Adipocyte (in vitro differentiated cells): ENCODE measurements at regions not wholly inside any gene's neighbourhood (a gene's known extent, or its start where the extent isn't known, plus 50 kb on each side); places are given as distances from the start of the nearest gene placed in this dataset.

Source experiments
- DNase-seq: peaks from one replicate; pipeline ENCODE4 v3.0.0-alpha.2; 2015; ENCODE audit warnings: low read depth
- H3K27me3 ChIP-seq: replicated peaks from 2 replicates; pipeline ENCODE4 v1.7.0; 2013; ENCODE audit warnings: mild to moderate bottlenecking, low read length, moderate library complexity; ENCODE audit not compliant: control insufficient read depth, insufficient read depth
- H3K36me3 ChIP-seq: 2 replicates; pipeline ENCODE4 v1.7.0; 2013; ENCODE audit warnings: low read length, mild to moderate bottlenecking, moderate library complexity; ENCODE audit not compliant: control insufficient read depth, insufficient read depth, severe bottlenecking
- H3K4me1 ChIP-seq: 2 replicates; pipeline ENCODE4 v1.7.0; 2013; ENCODE audit warnings: mild to moderate bottlenecking, low read length, moderate library complexity; ENCODE audit not compliant: control insufficient read depth, insufficient read depth
- H3K4me3 ChIP-seq: 2 replicates; pipeline ENCODE4 v1.7.0; 2013; ENCODE audit warnings: mild to moderate bottlenecking, low read length, moderate library complexity
- H3K9ac ChIP-seq: 2 replicates; pipeline ENCODE4 v1.7.0; 2013; ENCODE audit warnings: mild to moderate bottlenecking, low read length, moderate library complexity
- H3K9me3 ChIP-seq: 2 replicates; pipeline ENCODE4 v1.7.0; 2013; ENCODE audit warnings: mild to moderate bottlenecking, low read length, moderate library complexity; ENCODE audit not compliant: control insufficient read depth

DNA sequence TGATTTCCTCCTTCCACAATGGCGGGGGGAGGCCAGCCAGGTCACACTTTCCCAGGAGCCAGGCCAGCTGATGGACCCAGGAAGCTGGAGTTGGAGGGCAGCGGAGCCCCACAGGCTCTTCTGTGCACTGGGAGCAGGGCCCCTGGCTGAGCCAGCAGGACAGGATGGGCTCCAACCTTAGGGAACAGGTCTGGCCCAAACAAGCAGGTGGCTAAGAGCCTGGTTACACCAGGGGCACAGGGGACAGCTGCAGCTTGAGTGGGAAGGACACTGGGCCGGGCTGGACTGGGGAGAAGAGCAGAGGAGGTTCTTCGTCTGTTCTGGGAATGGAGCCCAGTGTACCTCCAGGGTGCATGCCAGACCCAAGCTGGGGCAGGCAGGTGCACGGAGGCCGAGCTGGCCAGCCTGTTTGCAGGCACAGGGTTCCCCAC lies 102.3 kb downstream of the DLL1 start:
- H3K4me1 ChIP-seq: no peaks in the 10 kb centered on the region
- no peaks in the 10 kb centered on the region for H3K36me3 ChIP-seq
- H3K9ac ChIP-seq: no peak overlapping the region
- no peak for DNase-seq
- peaks cover 5% of the 10 kb centered on the region for H3K9me3 ChIP-seq
- no peak overlapping the region for H3K4me3 ChIP-seq
- H3K27me3 ChIP-seq: peaks cover 14% of the 10 kb centered on the region

DNA sequence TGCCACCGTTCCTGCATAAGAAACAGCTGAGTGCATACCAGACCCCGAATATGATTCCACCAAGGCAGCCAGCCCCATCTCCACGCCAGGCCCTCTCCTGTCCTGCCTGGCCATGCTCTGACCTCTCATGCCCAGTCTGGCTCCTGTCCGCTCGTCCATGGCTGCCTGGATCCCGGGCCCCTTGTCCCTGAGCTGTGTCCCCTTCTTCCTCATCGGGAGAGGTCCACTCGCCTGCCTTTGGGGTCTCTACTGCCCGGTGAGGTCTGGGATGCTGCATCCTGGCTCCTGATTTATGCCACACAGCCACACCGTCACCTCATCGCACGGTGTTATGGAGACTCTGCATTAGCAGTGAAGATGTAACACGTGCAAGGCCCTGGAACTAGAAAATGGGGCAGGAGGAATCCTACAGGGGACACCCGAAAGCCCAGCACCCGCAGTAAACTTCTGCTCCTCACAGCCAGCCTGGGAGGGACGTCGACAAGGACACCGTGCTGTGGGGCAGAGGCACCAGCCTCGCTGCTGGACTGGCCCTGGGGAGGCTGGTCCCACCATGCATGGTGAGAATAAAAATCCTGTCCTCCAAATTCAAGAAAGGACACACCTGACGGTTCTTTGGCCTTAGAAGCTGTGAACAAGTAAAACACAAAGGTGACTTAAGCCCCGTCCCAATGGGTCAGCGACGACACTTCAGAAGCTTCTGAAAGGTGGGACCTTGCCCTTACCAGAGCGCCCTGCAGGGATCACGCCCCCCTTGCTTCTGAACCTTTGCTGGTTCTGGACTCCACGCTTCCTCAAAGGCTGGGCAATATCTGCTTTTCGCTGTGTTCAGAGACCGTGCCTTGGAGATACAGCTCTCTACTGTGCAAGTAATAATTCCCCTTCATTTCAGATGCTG lies 103.0 kb downstream of the DLL1 start:
- Histone ChIP-seq H3K27me3 (peaks cover 11% of the 10 kb centered on the region), H3K9me3 (no peaks in the 10 kb centered on the region), H3K4me3 (no peak overlapping the region), H3K4me1 (no peaks in the 10 kb centered on the region), H3K36me3 (no peaks in the 10 kb centered on the region), H3K9ac (no peak overlapping the region)
- no peak for DNase-seq

DNA sequence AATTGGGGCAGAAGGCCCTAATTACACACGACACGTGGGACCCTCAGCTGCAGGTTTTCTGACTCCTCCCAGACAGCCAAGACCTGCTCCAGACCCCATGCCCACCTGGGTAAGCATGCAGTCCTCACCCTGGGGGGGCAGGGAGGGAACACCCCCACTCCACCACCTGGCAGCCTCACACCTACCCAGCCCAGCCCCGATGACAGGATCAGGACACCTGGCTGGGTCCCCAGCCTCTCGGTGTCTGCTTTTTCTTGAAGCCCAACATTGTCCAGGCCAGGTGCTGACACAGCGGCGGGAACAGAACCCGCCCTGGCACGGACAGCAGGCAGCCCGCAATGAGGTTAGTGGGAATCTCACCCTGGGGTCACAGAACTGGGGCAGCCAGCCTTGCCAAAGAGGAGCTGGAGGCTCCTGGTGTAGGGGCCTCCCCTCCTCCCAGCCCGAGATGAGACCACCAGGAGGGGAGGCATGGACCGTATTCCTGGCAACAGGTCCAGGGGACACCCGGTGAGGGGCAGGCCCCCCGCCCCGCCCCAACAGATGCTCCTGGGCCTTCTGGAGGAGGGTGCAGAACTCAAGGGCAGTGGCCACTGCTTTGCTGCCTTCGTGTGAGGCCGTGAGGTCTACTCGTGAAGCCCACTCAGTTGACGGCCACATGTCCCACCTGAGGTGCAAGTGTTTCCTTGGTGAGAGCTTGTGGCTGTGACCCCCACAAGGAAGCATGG lies 103.8 kb downstream of the DLL1 start:
- no peaks in the 10 kb centered on the region for H3K36me3 ChIP-seq
- H3K9ac ChIP-seq: no peak overlapping the region
- peaks cover 6% of the 10 kb centered on the region for H3K9me3 ChIP-seq
- no peaks in the 10 kb centered on the region for H3K4me1 ChIP-seq
- peaks cover 17% of the 10 kb centered on the region for H3K27me3 ChIP-seq
- no peak for DNase-seq
- H3K4me3 ChIP-seq: no peak overlapping the region

DNA sequence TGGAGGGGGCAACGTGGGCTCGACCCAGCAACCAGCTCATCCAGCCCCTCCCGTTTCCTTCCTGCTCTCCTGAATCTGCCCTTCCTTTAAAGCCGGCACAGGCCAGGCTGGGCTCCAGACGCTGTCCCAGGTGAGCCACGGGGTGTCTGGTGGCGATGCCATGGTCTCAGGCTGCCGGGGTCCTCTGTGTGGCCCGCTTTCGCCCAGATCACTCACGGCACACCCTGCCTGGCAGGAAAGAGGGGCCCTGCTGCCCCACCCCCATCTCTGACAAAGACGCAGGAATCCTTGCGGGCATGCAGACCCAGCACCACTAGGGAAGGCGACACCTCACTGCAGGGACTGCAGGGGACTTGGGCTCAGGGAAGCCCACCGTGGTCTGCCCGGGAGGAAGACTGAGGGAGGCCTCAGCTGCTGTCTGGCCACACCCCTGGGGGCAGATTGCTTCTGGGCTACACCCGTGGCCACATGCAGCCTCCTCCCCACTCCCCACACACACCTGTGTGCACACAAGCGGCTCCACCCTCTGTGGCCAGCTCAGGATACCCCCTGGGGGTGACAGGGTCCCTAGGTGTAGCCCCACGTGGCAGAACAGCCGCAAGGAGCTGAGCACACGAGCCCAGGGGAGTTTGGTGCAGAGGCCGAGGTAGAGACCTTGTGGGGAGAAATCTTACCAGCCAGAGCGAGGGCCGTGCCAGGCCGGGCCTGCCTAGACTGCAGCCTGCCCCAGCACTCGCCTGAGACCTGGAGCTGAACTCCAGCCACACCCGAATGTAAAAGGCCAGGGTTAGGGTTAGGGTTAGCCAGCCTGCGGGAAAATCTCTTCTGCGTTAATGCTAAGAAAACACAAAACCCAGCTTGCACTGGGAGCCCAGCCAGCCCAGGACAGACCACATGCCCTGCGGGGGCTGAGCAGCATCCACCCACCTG lies 104.6 kb downstream of the DLL1 start:
- H3K4me3 ChIP-seq: no peak overlapping the region
- H3K4me1 ChIP-seq: no peaks in the 10 kb centered on the region
- DNase-seq: no peak
- H3K27me3 ChIP-seq: peaks cover 19% of the 10 kb centered on the region
- H3K9me3 ChIP-seq: peaks cover 8% of the 10 kb centered on the region
- H3K36me3 ChIP-seq: no peaks in the 10 kb centered on the region
- H3K9ac ChIP-seq: no peak overlapping the region

DNA sequence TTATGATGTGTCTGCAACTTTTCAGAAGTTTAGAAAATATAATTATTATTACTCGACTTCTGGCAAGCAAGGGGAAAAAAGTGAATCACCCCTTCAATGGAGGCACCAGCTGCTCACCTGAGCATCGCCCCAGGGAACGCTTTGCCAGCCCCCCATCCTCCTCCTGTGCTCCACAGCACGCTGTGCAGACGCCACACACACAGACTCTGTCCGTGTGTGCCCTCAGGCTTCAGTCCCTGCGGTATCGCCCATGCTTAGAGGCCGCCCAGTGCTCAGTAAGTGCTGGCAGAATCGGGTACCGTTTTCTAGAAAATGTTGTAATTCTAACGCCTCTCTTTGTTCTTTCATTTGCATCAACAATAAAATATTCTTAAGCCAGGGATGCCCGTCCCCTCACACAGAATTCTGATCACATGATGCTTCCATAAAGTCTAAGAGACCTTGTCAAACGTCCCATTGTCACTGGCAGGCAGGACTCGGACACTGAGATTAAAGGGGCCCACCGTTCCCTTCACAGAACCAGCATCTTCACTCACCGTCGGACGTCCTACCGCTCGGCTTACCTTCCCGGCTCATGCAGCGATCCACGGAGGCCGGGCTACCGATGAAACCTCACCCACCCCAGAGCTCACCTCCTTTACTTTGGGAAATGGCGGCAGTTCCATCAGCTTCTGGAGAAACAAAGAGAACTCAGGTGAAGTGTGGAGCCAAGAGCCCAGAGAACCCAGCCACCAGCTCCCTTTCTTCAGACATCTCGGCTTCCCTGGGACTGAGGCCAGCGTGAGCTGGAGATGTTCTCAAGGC lies 105.5 kb downstream of the DLL1 start:
- H3K9me3 ChIP-seq: peaks cover 8% of the 10 kb centered on the region
- peaks cover 3% of the 10 kb centered on the region for H3K4me1 ChIP-seq
- no peaks in the 10 kb centered on the region for H3K36me3 ChIP-seq
- H3K27me3 ChIP-seq: peaks cover 19% of the 10 kb centered on the region
- no peak for DNase-seq
- no peak overlapping the region for H3K9ac ChIP-seq
- no peak overlapping the region for H3K4me3 ChIP-seq

DNA sequence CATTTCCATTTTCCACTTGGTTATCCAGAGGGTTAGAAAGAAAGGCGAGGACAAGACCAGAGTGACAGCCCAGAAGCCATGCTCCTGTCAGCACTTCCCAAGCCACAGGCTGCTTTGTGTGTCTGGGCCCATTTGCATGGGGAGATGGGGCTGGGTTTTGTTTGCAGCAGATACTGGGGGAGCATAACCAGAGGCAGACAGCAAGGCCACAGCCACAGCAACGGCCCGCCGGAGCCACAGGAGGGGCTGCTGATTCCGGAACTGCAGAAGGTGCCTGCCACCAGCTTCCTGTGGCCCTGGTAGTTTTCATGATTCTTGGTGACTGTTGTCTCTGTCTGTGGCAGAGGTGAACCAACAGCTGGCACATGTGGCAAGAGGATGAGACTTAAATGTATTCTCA lies 106.6 kb downstream of the DLL1 start:
- H3K4me1 ChIP-seq: peaks cover 14% of the 10 kb centered on the region
- H3K27me3 ChIP-seq: peaks cover 19% of the 10 kb centered on the region
- no peaks in the 10 kb centered on the region for H3K36me3 ChIP-seq
- H3K9me3 ChIP-seq: peaks cover 8% of the 10 kb centered on the region
- H3K4me3 ChIP-seq: no peak overlapping the region
- no peak for DNase-seq
- H3K9ac ChIP-seq: no peak overlapping the region

DNA sequence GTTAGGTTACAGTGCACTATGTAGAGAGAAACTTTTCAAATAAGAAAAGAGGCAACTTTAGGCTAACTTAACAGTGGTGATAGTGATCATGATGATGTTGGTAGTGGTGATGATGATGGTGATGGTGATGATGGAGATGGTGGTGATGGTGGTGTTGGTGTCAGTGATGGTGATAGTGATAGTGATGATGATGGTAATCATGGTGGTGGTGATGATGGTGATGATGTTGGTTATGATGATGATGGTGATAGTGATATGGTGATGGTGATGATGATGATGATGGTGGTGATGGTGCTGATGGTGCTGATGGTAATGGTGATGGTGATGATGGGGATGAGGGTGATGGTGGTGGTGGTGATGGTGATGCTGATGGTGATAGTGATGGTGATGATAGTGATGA lies 107.4 kb downstream of the DLL1 start:
- peaks cover 21% of the 10 kb centered on the region for H3K4me1 ChIP-seq
- H3K4me3 ChIP-seq: no peak overlapping the region
- peaks cover 19% of the 10 kb centered on the region for H3K27me3 ChIP-seq
- no peak overlapping the region for H3K9ac ChIP-seq
- peaks cover 8% of the 10 kb centered on the region for H3K9me3 ChIP-seq
- DNase-seq: no peak
- H3K36me3 ChIP-seq: no peaks in the 10 kb centered on the region

DNA sequence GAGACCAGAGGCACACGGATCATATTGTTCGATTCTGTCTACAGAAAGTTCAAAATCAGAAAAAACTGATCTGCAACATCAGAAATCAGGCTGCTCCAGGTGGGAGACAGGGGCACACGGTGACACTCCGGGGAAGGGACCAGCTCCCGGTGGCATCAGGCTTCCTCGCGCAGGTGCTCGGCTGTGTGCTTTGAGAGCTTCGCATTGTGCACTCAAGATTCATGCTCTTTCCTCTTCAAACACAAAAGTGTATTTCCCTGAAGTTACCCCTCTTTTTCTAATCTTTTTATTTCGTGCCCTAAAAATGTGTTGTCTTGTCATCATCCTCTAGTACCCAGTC lies 108.1 kb downstream of the DLL1 start:
- no peak overlapping the region for H3K9ac ChIP-seq
- H3K4me3 ChIP-seq: no peak overlapping the region
- H3K36me3 ChIP-seq: no peaks in the 10 kb centered on the region
- DNase-seq: no peak
- peaks cover 8% of the 10 kb centered on the region for H3K9me3 ChIP-seq
- peaks cover 23% of the 10 kb centered on the region for H3K4me1 ChIP-seq
- peaks cover 19% of the 10 kb centered on the region for H3K27me3 ChIP-seq

DNA sequence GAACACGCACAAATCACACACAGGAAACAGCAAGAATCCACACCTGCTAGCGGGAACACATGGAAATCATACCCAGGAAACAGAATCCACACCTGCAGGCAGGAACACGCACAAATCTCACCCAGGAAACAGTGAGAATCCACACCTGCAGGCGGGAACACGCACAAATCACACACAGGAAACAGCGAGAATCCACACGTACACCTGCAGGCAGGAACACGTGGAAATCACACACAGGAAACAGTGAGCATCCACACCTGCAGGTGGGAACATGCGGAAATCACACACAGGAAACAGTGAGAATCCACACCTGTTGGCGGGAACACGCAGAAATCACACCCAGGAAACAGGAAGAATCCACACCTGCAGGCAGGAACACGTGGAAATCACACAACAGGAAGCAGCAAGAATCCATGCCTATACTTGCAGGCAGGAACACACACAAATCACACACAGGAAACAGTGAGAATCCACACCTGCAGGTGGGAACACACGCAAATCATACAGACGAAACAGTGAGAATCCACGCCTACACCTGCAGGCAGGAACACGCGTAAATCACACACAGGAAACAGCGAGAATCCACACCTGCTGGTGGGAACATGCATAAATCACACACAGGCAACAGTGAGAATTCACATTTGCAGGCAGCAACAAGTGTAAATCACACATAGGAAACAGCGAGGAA lies 108.6 kb downstream of the DLL1 start:
- no peak for DNase-seq
- peaks cover 15% of the 10 kb centered on the region for H3K27me3 ChIP-seq
- H3K9ac ChIP-seq: no peak overlapping the region
- H3K9me3 ChIP-seq: peaks cover 8% of the 10 kb centered on the region
- H3K36me3 ChIP-seq: no peaks in the 10 kb centered on the region
- peaks cover 23% of the 10 kb centered on the region for H3K4me1 ChIP-seq
- H3K4me3 ChIP-seq: no peak overlapping the region

DNA sequence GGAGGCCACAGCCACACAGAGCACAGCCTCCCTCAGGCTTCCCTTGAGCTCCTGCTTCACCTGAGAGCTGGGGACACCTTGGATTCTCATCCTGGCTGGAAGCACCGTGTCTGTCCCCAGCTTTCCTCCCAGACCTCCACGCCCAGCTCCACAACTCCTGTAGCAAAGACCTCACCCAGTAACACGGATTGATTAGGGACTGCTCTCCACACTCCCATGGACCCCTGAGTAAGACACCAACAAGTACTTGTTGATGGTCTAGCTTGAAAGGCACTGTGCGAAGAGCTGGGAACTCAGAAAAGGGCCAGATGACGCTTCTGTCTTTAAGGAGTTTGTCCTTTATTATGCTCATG lies 109.6 kb downstream of the DLL1 start:
- no peak overlapping the region for H3K4me3 ChIP-seq
- peaks cover 23% of the 10 kb centered on the region for H3K4me1 ChIP-seq
- H3K36me3 ChIP-seq: no peaks in the 10 kb centered on the region
- DNase-seq: no peak
- H3K9ac ChIP-seq: no peak overlapping the region
- peaks cover 8% of the 10 kb centered on the region for H3K9me3 ChIP-seq
- peaks cover 12% of the 10 kb centered on the region for H3K27me3 ChIP-seq
